ENCODE measurements at regions not wholly inside any gene's neighbourhood (a gene's known extent, or its start where the extent isn't known, plus 50 kb on each side); places are given as distances from the start of the nearest gene placed in this dataset.

DNA sequence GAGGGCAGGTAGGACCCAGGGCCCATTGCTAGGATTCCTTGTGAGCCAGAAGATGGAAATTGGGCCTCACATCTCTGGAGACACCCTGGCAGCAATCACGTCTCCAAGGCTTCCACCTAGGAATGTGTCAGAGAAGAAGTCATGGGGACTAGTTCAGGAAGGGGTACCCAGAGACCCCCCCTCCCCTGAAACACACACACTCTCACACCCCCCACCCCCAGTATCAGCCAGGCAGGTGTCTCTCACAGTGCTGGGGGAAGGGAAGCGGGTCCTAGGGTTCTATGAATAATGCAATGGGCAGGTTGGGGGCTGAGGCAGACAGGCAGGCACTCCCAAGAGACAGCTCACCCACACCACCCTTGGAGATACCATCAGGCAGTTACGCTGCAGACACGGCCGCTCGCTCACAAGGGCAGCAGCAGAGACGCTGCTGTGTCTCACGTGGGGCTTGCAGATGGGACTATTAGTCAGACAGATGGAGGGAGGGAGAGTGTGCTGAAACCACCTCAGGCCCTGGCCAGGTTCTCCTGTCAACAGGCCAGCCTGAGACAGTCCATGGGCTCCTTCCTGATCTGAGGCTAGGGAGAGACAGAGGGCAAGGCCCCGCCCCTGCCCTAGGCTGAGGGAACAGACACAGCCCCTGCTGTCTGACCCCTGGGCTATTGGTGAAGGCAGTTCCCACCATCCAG is 134.6 kb downstream of the CYP26B1 start:
- TF ChIP-seq, protein P1, sequence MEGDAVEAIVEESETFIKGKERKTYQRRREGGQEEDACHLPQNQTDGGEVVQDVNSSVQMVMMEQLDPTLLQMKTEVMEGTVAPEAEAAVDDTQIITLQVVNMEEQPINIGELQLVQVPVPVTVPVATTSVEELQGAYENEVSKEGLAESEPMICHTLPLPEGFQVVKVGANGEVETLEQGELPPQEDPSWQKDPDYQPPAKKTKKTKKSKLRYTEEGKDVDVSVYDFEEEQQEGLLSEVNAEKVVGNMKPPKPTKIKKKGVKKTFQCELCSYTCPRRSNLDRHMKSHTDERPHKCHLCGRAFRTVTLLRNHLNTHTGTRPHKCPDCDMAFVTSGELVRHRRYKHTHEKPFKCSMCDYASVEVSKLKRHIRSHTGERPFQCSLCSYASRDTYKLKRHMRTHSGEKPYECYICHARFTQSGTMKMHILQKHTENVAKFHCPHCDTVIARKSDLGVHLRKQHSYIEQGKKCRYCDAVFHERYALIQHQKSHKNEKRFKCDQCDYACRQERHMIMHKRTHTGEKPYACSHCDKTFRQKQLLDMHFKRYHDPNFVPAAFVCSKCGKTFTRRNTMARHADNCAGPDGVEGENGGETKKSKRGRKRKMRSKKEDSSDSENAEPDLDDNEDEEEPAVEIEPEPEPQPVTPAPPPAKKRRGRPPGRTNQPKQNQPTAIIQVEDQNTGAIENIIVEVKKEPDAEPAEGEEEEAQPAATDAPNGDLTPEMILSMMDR (IDR thresholded peaks at IDR 0.05; ENCODE audit: low read depth, low read length, missing control alignments): no peak
- in situ Hi-C loops (cut with HindIII; ENCODE audit: low sequenced_read_pairs): no loop called here
- DNase-seq (ENCODE audit: low read depth): no peak
- H3K4me3 ChIP-seq (ENCODE audit: low read depth, low read length): no peak overlapping the region

GRCh38 chr2:72011791-72012190 is 135.9 kb downstream of the CYP26B1 start:
- DNase-seq (ENCODE audit: low read depth): no peak
- H3K4me3 ChIP-seq (ENCODE audit: low read depth, low read length): no peak overlapping the region
- in situ Hi-C loops (cut with HindIII; ENCODE audit: low sequenced_read_pairs): no loop called here
- TF ChIP-seq, protein P1 (IDR thresholded peaks at IDR 0.05; ENCODE audit: low read depth, low read length, missing control alignments): no peak

GRCh38 chr2:72011370-72011689 is 136.3 kb downstream of the CYP26B1 start:
- in situ Hi-C loops (cut with HindIII; ENCODE audit: low sequenced_read_pairs): no loop called here

DNA sequence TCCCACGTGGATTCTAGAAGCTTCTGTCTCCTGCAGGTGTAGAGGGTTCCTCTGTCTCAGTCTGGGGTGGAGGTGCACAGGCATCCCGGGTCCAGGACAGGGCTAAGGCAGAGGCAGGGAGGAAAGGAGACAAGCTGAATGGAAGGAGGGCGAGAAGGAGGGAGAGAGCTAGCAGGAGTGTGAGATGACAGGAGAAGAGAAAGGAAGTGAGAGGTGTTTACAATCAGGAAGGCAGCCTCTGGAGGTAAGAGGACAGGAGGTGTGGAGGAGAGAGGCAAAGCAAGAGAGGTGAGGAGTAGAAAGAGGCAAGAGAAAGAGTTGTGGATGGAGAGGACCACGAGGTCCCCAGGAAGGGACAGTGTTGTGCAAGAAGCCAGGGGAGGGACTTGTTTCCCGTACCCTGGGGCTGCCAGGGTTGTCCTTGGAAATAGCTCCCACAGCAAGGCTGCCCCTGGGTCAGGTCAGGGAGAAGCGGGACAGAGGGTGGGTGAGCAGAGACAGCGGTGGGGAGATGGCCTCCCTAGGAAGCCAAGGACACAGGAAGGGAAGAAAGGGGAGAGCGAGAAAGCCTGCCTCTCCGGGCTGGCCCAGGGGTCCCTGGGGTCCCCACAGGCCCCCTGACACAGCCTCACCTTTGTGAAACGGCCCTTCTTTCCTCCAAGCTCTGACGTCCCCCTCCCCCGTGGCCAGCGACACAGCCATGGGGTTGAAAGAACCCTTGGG is 136.9 kb downstream of the CYP26B1 start:
- H3K4me3 ChIP-seq (ENCODE audit: low read depth, low read length): no peak overlapping the region
- in situ Hi-C loops (cut with HindIII; ENCODE audit: low sequenced_read_pairs): no loop called here
- TF ChIP-seq, protein P1 (IDR thresholded peaks at IDR 0.05; ENCODE audit: low read depth, low read length, missing control alignments): no peak
- DNase-seq (ENCODE audit: low read depth): no peak

More at GRCh38 chr2:72011370-72011689, 136.3 kb downstream of the CYP26B1 start:
- H3K4me3 ChIP-seq (ENCODE audit: low read depth, low read length): no peak overlapping the region
- no peak for DNase-seq (ENCODE audit: low read depth)
- TF ChIP-seq, protein P1 (IDR thresholded peaks at IDR 0.05; ENCODE audit: low read depth, low read length, missing control alignments): no peak

DNA sequence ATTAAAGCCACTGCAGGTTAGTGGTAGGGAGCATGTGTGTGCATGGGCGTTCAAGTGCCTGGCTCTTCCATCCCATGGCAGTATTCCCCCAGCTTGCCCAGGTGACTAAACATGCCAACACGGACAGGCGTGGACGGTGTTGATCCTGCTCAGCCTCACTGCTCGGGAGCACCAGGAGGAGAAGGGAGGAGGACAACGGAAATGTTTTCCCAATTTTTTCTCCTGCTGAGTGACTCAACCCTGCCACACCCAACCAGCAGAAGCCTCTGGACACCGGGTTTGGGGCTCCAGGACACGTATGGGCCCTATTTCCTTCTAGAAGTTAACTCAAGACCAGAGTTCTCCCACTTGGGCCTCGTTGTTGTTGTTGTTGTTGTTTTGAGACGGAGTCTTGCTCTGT is 139.1 kb downstream of the CYP26B1 start:
- no peak overlapping the region for H3K4me3 ChIP-seq (ENCODE audit: low read depth, low read length)
- TF ChIP-seq, protein P1 (IDR thresholded peaks at IDR 0.05; ENCODE audit: low read depth, low read length, missing control alignments): no peak
- DNase-seq (ENCODE audit: low read depth): no peak
- in situ Hi-C loops (cut with HindIII; ENCODE audit: low sequenced_read_pairs): no loop called here

DNA sequence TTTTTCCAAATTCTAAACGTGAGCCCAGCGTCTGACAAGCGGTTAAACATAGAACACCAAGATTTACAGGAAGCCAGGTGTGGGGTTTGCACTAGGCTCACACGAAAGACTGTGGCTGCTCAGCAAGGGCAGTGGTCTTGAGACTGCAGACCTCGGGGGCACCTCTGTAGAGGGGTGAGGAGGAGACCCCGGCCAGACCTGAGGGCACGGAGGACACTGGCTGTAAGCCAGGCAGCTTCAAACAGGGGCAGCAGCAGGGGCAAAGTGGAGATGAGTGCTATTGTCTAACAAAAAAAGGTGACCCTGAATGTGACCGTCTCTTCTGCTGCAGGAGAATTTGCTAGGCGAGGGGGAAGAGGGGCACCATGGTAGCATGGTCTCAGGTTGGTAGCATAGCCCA is 140.3 kb downstream of the CYP26B1 start:
- DNase-seq (ENCODE audit: low read depth): no peak
- TF ChIP-seq, protein P1 (IDR thresholded peaks at IDR 0.05; ENCODE audit: low read depth, low read length, missing control alignments): no peak
- in situ Hi-C loops (cut with HindIII; ENCODE audit: low sequenced_read_pairs): no loop called here
- no peak overlapping the region for H3K4me3 ChIP-seq (ENCODE audit: low read depth, low read length)
